Endometrial microvascular endothelial cells (primary cell): ENCODE measurements at regions not wholly inside any gene's neighbourhood (a gene's known extent, or its start where the extent isn't known, plus 50 kb on each side); places are given as distances from the start of the nearest gene placed in this dataset.
"Not testable (repeated sequence)": the region's sequence is repeated elsewhere in the genome, so short reads cannot be mapped to it uniquely, and the experiment has no call there.

Experiments used
- in situ Hi-C: cut with HindIII; loops from 2 replicates; pipeline ENCODE4 v1.10.0; 2017; ENCODE audit warnings: low sequenced_read_pairs, low pct_unique_long_range_greater_than_20kb; ENCODE audit errors: inconsistent ontology term

- in situ Hi-C loops, result no loop called here
These were observed 870.7 kb upstream of the INTU start for GRCh38 chr4:126761947-126762662.

DNA sequence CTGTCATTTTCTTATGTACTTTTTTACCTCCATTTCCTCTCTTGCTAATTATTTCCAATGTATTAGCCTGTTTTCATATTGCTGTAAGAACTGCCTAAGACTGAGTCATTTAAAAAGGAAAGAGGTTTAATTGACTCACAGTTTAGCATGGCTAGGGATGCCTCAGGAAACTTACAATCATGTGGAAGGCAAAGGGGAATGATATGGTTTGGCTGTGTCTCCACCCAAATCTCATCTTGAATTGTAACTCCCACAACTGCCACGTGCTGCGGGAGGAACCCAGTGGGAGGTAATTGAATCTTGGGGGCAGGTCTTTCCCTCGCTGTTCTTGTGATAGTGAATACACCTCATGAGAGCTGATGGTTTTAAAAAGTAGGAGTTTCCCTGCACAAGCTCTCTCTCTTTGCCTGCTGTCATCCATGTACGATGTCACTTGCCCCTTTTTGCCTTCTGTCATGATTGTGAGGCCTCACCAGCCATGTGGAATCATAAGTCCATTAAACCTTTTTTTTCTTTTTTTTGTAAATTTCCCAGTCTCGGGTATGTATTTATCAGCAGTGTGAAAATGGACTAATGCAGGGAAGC is 870.0 kb upstream of the INTU start:
- in situ Hi-C loops, result no loop called here

GRCh38 chr4:126766241-126766640 is 866.5 kb upstream of the INTU start:
- in situ Hi-C loops, result no loop called here

DNA sequence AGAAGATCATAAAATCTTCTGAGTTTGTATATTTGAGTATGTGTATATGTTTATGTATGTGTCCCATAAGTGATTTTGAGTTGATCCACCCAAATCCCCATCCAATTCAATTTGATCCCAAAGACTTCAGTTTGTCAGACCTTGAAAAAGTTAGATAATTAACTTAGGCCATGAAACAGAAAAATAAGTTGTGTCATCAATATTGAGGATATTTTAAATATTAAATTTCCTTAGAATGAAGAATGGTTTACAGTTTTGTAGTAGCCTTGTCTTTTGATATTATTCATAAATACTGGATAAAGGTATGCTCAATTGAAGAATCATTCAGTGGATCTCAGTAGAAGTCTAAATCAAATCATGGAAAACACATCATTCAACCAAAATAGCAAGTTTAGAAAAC is 864.4 kb upstream of the INTU start:
- in situ Hi-C loops, result no loop called here

GRCh38 chr4:126770811-126771553 is 861.8 kb upstream of the INTU start:
- in situ Hi-C loops, result not testable (repeated sequence)

GRCh38 chr4:126771618-126772017 is 861.1 kb upstream of the INTU start:
- in situ Hi-C loops, result not testable (repeated sequence)

GRCh38 chr4:126772662-126773061 is 860.1 kb upstream of the INTU start:
- in situ Hi-C loops, result no loop called here

GRCh38 chr4:126775485-126776106 is 857.2 kb upstream of the INTU start:
- in situ Hi-C loops, result no loop called here

- in situ Hi-C loops, result no loop called here
These were observed 856.4 kb upstream of the INTU start for GRCh38 chr4:126776361-126776760.

DNA sequence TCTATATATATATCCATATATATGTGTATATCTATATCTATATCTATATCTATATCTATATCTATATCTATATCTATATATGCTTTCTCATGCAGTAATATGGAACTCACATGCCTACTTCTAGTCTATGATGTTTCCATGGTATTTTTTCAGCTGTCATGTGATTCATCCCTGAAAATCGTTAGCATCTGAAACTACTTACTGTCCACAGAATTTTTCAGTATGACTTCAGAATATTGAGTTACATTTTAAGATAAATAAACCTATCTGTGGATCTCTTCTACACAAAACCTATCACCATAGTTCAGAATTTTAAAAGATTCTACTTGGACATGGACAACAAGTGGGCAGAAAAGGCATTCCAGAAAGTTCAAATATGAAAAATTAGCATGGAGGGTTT is 855.1 kb upstream of the INTU start:
- in situ Hi-C loops, result no loop called here

- in situ Hi-C loops, result no loop called here
These were observed 854.4 kb upstream of the INTU start for GRCh38 chr4:126778348-126778747.

DNA sequence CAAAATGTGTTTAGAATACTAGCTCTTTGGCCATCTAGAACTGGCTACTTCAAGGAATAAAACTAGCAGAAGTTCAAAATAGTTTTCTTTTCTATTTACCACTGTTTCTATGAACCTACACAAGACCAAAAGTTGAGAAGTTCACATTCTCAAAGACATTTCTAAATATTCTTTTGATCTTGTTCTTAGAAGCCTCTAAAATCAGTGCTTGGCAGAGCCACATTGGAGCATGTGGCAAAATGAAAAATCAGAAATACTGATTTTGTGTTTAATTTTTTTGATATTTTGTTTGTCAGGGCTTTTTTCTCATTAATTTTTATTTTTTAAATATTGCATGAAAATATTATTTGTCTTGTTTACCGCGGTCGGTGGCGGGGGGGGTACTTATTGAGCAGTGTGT is 853.8 kb upstream of the INTU start:
- in situ Hi-C loops, result no loop called here

GRCh38 chr4:126779436-126780166 is 853.2 kb upstream of the INTU start:
- in situ Hi-C loops, result no loop called here

DNA sequence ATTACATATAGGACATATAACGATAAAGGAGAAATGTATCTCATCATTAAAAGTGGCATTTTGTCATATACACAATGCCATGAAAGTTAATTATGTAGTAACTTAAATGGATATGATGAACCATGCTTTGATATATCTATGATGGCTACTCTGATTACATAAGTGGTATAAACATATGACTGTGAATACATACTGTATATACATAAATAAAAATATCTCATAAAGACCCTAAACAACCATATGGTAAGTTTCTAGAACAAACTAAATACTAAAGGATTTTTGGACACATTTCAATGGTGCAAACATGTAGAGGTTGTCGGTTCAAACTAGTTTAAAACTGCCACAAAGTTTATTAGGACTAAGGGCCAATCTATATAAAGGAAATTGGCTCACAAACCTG is 849.6 kb upstream of the INTU start:
- in situ Hi-C loops, result no loop called here

DNA sequence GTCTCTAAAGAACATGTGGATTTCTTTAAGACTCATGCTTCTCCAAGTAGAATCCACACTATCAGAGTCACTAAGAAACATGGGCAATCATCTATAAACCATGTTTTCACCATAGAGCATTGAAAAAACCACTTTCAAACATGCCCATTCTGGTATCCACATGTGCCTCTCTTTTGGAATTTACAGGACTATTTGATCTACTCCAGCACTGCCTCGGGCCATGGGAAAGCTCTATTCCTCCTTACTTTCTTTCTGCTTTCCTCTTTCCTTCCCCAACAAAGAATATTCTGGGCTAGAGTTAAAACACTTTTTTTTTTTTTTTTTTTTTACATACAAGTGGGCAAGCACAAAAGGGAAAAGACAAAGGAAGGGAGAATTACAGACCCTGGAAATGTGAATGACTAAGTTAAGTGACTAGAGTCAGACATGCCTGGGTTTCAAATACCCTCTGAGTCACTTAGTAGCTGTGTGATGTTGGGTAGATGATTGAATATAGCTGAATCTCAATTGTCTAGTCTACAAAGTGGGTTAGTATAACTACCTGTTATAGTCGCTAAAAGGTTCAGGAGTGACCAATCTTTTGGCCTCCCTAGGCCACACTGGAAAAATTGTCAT is 847.7 kb upstream of the INTU start:
- in situ Hi-C loops, result no loop called here

- in situ Hi-C loops, result no loop called here
These were observed 842.1 kb upstream of the INTU start for GRCh38 chr4:126790633-126791032.

DNA sequence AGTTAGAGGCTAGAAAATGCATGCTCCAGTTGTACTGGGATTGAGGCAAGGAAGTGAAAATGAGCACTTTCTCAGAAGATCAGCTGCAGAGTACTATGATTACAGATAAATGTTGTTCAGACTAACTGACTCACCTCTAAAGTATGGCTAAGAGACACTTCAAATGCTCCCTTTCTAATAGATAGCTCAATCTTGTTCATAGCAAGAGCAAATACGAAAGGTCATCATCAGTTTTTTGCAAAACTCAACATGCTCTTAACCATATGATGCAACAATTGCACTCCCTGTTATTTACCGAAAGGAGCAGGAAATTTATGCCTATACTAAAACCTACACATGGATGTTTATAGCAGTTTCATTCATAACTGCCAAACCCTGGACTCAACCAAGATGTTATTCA is 838.4 kb upstream of the INTU start:
- in situ Hi-C loops, result no loop called here

GRCh38 chr4:126798214-126798613 is 834.5 kb upstream of the INTU start:
- in situ Hi-C loops, result no loop called here

- in situ Hi-C loops, result no loop called here
These were observed 833.3 kb upstream of the INTU start for GRCh38 chr4:126799416-126799815.
